ENCODE measurements at regions not wholly inside any gene's neighbourhood (a gene's known extent, or its start where the extent isn't known, plus 50 kb on each side); places are given as distances from the start of the nearest gene placed in this dataset.

- TF ChIP-seq POLR2A (IDR thresholded peaks at IDR 0.05; ENCODE audit: extremely low read depth, insufficient read length) (no peak), CTCF (IDR thresholded peaks at IDR 0.05; ENCODE audit: low read depth, low read length) (no peak)
Observed at GRCh38 chr3:34067536-34068051, 269.2 kb downstream of the PDCD6IP start.
